Suppressor macrophage (primary cell): ENCODE measurements at regions not wholly inside any gene's neighbourhood (a gene's known extent, or its start where the extent isn't known, plus 50 kb on each side); places are given as distances from the start of the nearest gene placed in this dataset.
"Not testable (repeated sequence)": the region's sequence is repeated elsewhere in the genome, so short reads cannot be mapped to it uniquely, and the experiment has no call there.

Experiments
- DNase-seq, 4 experiments: peaks; one replicate each; pipeline ENCODE4 v3.0.0-alpha.2; 2020 to 2022

- no peak for DNase-seq
Observed at GRCh38 chr12:131363841-131364495, 346.9 kb upstream of the SFSWAP start.

DNA sequence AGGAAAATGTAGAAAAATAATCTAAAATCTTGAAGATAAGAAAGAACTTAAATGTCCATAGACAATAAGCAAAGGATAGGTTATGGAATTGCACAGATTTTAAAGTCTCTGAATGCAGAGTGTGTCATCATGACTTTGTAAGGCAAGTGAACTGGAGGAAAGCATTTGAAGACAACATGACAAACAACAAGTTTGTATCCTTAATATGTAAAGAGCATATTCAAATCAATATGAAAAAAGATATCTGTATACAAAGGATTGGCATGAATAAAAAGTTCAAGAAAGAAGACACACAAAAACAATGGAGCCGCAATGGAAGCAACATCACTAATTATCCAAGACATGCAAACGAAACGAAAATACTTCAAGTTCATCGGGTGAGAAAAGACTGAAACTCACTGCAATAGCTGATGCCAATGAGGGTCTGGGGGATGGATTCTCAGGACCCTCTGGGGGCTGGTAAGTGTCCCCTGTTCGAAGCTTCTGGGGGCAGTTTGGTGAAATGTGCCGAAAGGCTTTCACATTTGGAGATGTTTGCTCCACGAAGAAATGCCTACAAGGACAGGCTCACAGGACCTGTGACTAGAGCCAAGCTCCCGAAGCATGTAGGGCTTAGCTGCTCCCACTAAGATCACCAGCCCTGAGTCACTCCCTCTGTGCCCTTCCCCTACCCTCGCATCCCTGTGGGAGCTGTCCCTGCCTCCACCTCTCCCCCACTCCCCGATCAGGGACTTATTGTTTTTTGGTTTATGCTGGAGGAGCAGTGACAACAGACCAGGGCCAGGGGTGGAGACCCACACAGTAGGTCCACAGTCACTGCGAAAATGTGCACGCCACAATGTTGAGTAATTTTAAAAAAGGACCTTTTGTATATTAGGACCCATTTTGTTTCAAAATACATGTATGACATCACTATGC, 345.7 kb upstream of the SFSWAP start:
- DNase-seq, result no peak

- no peak for DNase-seq
Observed at GRCh38 chr12:131365821-131366260, 345.0 kb upstream of the SFSWAP start.

DNA sequence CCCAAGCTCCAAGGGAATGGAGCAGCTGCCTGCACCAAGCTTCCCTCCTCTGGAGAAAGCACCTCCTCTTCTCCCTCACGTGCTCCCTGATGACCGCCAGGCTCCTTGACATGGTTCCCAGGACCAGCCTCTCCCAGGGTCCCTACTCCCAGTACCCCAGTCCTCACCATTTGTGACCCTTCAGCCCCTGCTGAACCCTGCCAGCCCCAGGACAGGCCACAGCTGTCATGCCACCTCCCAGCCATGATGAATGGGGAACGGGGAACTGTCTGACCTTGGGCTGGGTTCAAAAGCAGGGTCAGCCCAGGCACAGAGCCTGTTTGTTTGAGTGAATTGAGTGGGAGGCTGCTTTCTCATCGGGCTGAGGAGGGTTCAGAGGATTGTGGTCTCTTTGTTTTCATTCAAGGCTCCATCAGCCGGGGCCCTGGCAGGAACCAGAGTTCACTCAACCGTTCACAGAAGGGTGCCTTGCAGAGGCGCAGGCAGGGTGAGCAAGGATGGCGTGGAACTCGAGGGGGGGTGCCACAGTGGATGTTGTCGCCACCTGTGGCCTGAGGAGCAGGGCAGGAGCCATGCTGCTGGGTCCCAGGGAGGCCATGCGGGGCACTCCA, 344.5 kb upstream of the SFSWAP start:
- DNase-seq, result no peak

- not testable (repeated sequence) for DNase-seq
Observed at GRCh38 chr12:131367067-131367982, 343.6 kb upstream of the SFSWAP start.

DNA sequence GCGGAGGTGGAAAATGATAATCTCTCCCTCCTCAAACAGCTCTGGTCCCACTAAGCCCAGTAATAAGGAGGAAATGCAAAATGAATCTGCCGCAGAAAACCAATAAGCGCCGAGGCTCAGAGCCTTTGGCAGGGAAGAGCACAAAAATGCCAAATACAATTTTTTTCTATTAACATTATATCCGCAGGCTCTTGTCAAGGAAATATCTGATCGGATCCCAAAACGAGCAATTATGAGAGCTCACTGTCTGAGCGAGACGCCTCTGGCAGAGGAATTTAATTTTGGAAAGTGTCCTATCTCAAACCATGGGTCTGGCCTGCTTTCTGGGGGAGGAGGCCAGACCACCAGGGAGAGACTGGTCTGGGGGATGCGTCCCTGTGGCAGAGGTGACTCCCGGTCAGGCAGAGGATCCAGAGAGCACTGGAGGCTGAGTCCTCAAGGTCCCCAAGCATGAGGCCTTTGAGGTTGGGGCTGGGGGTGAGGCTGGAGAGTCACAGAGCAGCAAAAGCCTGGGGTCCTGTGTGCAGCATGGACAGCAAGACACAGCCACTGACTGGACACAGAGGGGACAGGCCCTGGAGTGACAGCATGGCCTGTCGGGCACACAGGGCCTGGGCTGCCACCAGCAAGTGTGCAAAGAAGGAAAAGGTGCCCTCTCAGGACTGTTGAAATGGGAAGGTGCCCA, 342.8 kb upstream of the SFSWAP start:
- no peak for DNase-seq

- no peak for DNase-seq
Observed at GRCh38 chr12:131368668-131369071, 342.2 kb upstream of the SFSWAP start.

- no peak for DNase-seq
Observed at GRCh38 chr12:131369094-131369845, 341.6 kb upstream of the SFSWAP start.

DNA sequence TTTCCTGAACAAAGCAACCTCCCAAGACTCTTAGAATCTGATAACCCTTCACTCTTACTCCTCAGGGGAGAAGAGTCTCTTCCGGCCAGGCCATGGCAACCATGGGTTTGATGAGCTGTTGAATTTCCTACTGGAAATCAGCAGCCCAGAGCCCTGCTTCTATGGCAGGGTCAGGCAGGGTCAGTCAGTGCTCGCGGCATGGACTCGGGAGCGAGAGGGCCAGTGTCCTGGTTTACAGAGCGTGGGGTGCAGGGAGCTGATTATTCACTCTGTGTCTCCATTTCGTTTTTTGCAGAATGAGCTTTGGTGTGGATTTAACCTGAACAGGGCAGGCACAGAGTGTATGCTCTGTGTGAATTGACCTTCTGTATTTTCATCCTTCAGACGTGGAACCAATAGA, 340.6 kb upstream of the SFSWAP start:
- DNase-seq, result no peak

DNA sequence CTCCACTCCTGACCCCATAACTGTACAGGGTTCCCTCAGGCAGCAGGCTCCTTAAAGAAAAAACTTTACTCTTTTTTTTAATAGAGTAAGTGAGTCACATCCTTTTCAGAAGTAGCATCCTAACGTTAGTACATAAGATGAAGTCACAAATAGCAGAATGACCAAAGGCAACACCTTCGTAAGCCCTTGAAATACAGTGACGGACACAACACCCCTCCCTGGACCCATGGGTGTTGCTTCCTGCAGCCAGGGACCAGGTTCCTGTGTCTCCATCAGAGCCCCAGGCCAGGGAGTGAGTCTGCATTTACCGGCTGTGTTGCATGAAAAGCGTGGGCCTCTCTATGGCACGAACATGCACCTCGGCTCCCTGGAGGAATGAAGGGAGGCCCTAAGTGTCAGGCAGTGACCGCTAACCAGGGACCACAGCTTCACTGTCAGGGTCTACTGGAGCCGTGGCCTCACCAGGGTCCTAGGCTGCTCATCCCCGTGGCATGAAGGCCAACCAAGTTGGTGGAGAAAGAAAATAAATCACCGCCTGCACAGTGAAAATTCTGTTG, 340.0 kb upstream of the SFSWAP start:
- no peak for DNase-seq

DNA sequence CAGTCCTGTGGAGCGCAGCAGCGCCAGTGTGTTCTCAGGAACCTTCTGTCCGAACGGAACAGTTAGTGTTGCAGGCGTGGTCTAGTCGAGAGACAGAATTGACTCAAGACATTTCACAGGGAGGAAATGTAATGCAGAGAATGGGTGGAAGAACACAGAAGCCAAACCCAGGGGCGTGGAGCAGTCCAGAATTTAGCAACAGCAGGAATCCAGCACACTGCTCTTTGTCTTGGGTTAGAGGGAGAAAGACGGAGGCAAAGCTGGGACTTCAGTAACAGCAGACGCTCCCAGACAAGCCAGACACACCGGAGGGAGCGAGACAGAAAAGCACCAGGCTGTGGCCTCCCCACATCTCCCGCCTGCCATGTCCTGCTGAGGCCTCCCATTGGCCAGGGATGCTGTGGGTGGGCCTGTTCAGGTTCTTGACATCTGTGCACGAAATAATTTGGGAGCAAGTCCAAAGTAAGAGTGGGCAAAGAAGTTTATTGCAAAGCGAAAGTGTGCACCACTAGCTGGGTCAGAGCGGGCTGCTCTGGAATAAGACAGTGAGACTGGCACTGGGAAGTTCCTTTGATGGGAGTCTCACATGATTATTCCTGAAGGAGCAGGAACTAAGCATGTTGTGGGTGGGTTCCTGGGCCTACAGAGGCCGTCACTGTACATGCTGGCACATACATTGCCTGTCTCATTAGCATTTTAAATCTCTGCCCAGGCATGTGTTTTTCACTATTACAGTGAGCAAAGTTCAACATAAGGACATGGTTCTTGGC, 339.3 kb upstream of the SFSWAP start:
- no peak for DNase-seq

DNA sequence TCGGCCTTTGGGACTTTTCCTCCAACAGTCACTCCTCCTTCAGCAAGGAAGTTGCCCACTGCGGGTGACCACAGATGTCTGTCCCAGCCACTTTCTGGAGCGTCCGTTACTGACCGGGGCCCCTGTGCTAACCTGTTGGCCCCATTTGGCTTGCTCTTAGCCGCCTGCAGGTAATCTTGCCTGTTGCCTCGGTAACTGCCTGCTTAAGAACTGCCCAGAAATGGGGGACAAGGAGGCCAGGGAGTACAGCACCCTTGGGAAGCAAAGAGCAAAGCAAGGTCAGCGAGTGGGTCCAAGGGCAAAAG, 338.8 kb upstream of the SFSWAP start:
- no peak for DNase-seq

GRCh38 chr12:131372706-131373195, 338.1 kb upstream of the SFSWAP start:
- no peak for DNase-seq

DNA sequence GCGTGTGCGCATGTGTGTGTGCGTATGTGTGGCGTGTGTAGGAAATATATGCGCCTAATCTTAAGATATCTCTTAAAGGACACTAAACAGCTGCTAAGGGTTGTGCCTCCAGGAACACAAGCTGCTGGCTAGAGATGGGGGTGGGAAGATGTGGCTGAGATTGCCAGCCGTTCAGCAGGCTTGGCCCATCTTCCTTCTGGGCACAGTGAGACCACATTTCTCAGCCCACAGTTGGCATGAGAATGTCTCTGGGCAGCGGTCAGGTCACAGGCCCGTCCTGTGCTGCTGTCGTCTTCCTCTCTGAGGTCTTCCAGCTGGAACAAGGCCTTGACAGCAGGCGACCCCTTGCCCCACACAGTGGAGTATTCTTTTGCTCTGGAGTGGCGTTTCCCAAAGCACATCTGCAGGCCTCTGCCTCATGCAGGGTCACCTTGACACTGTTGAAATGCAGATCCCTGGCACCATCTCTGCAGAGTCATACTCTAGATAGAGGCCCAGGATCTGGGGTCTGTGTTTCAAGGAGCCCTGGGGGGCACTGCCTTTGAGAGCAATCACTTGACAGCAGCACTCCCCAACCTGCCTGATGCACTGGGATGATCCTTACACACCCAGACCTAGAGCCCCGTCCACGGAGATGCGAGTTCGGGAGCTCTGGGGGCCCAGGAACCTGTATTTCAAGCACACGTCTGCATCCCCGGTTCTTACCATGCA, 335.5 kb upstream of the SFSWAP start:
- DNase-seq, result no peak

DNA sequence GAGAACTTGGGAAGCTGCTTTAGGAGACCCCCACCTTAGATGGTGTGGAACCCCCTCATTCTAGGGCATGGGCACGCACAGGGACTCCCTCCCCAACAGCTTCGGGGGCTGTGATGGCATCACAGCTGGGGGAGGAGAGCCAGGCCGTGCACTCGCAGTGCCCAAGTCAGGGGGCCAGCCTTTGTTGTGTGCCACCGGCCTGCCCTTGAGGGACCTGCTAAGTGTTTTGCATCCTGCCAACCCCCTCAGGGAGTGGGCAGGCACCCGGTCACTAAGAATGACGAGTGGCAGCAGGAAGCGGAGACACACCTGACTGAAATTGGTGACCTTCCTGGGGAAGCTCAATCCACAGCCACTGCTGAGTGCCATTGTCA, 334.9 kb upstream of the SFSWAP start:
- no peak for DNase-seq

GRCh38 chr12:131378176-131378842, 332.6 kb upstream of the SFSWAP start:
- DNase-seq, result no peak

DNA sequence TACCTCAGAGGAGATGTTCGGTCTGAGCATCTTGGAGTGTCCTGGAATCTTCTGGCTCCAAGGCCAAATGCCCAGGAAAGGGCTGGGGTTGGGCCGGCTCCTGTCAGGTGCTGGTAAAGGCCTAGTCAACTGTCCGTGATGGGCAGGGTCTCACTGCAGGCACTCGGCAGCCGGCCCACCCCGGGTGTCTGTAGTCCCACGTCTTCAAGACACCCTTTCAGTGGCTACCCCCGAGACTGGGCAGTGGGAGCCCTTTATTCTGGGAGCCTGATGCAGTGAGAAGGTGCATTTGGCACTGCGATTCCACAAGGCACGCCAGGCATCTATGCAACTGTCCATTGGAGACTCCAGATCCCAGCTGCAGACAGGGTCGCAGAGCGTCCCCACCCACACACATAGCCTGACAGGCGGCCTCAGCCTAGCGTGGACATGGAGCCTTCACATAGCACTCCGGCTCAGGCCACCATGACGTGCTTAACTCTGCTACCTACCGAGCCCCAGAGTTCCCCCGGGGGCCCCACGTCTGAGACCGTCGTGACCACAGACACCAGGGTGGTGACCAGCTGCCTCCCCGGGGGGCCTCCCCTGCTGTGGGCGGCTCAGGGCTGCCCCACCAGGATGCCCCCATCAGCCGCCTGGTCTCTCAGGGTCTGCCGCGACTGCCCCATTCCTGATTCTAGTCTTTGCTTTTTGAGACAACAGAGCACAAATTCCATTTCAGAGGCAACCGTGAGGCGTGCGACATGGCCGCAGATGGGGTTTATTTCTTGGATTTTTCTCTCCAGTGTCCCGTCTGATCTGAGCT, 331.8 kb upstream of the SFSWAP start:
- no peak for DNase-seq

DNA sequence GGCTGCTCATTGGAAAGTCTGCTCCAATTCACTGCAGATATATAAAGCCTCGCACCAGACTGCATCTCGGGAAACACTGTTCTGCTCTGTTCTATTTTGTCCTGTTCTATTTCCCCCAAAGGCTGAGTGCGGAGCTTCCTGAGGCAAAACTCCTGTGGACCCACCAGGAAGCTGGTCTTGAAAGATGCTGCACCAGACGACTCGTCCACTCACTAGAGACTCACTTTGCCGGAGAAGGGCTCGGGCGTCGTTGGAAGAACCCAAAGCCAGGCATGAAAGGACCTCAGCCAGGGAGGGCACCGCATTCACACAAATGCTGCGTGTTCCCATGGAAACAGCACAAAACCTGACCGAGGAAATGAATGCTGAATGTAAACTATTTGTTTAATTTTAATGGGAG, 331.2 kb upstream of the SFSWAP start:
- no peak for DNase-seq
